Lung microvascular endothelial cell (primary cell): ENCODE measurements at regions not wholly inside any gene's neighbourhood (a gene's known extent, or its start where the extent isn't known, plus 50 kb on each side); places are given as distances from the start of the nearest gene placed in this dataset.
"Not testable (repeated sequence)": the region's sequence is repeated elsewhere in the genome, so short reads cannot be mapped to it uniquely, and the experiment has no call there.

Experiments
- DNase-seq, 2 donors: peaks; one replicate each; pipeline versions ENCODE4 v3.0.0 to v3.0.0-alpha.2; 2010; ENCODE audit warnings: low read depth in 2 of 2

- not testable (repeated sequence) for DNase-seq
These were observed 77.5 kb downstream of the SNX5 start for GRCh38 chr20:17891131-17891530.

- no peak for DNase-seq
These were observed 78.3 kb downstream of the SNX5 start for GRCh38 chr20:17890330-17890729.

GRCh38 chr20:17889226-17889625, 79.4 kb downstream of the SNX5 start:
- DNase-seq, result no peak

- no peak for DNase-seq
These were observed 80.5 kb downstream of the SNX5 start for GRCh38 chr20:17888044-17888443.

- DNase-seq, result no peak
These were observed 81.1 kb downstream of the SNX5 start for GRCh38 chr20:17887331-17888030.

GRCh38 chr20:17885544-17885943, 83.0 kb downstream of the SNX5 start:
- DNase-seq, result peak in 1 of 2 donors; percentile 6

- no peak for DNase-seq
These were observed 83.5 kb downstream of the SNX5 start for GRCh38 chr20:17885076-17885475.

- no peak for DNase-seq
These were observed 84.1 kb downstream of the SNX5 start for GRCh38 chr20:17884307-17885003.

GRCh38 chr20:17883592-17884306, 84.8 kb downstream of the SNX5 start:
- no peak for DNase-seq

GRCh38 chr20:17882834-17883591, 85.6 kb downstream of the SNX5 start:
- DNase-seq, result no peak

- DNase-seq, result no peak
These were observed 86.3 kb downstream of the SNX5 start for GRCh38 chr20:17882065-17882833.

GRCh38 chr20:17881741-17882064, 86.9 kb downstream of the SNX5 start:
- DNase-seq, result no peak

GRCh38 chr20:17878912-17879602, 89.5 kb downstream of the SNX5 start:
- no peak for DNase-seq

GRCh38 chr20:17878069-17878911, 90.3 kb downstream of the SNX5 start:
- DNase-seq, result no peak

- no peak for DNase-seq
These were observed 92.6 kb downstream of the SNX5 start for GRCh38 chr20:17875981-17876385.

- DNase-seq, result peak in 1 of 2 donors; percentile 48
These were observed 93.3 kb downstream of the SNX5 start for GRCh38 chr20:17875106-17875980.

- DNase-seq, result no peak
These were observed 94.1 kb downstream of the SNX5 start for GRCh38 chr20:17874271-17875105.
